Kasumi-1 (cell line): ENCODE measurements at regions not wholly inside any gene's neighbourhood (a gene's known extent, or its start where the extent isn't known, plus 50 kb on each side); places are given as distances from the start of the nearest gene placed in this dataset.
"Not testable (repeated sequence)": the region's sequence is repeated elsewhere in the genome, so short reads cannot be mapped to it uniquely, and the experiment has no call there.

Experiments
- DNase-seq, 2 experiments: peaks; one replicate each; lab custom pipeline; 2025; lab: John Stamatoyannopoulos, UW

GRCh38 chr4:129254526-129254925 lies 158.6 kb downstream of the C4orf33 start:
- no peak for DNase-seq

- no peak for DNase-seq
Measured at GRCh38 chr4:129261584-129261983, 165.6 kb downstream of the C4orf33 start.

- DNase-seq = no peak
Measured at GRCh38 chr4:129264008-129264657, 168.2 kb downstream of the C4orf33 start.

DNA sequence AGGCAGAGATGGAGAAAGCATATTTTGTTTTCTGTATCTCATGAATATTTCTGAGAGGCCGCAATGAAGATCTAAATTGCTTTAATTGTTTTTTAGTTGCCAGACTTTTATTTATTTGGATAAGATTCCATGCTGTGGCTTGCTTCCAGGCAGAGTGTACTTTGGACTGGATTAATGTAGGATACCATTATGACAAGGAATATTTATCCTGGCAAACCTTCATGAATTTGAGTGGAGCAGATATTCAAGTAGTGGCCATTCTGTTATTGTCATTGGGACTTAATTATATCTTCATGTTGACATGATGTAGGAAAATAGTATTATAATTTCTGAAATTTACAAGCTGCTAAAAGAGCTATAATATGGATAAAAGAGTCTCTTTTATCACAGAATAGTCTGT lies 182.9 kb downstream of the C4orf33 start:
- DNase-seq = no peak

GRCh38 chr4:129282293-129282692 lies 186.3 kb downstream of the C4orf33 start:
- no peak for DNase-seq

- DNase-seq = not testable (repeated sequence)
Measured at GRCh38 chr4:129292194-129292593, 196.2 kb downstream of the C4orf33 start.

GRCh38 chr4:129314781-129315180 lies 218.8 kb downstream of the C4orf33 start:
- DNase-seq = no peak

GRCh38 chr4:129322920-129323319 lies 227.0 kb downstream of the C4orf33 start:
- no peak for DNase-seq

- no peak for DNase-seq
Measured at GRCh38 chr4:129323658-129324057, 227.7 kb downstream of the C4orf33 start.

- DNase-seq = no peak
Measured at GRCh38 chr4:129326571-129327460, 230.9 kb downstream of the C4orf33 start.

DNA sequence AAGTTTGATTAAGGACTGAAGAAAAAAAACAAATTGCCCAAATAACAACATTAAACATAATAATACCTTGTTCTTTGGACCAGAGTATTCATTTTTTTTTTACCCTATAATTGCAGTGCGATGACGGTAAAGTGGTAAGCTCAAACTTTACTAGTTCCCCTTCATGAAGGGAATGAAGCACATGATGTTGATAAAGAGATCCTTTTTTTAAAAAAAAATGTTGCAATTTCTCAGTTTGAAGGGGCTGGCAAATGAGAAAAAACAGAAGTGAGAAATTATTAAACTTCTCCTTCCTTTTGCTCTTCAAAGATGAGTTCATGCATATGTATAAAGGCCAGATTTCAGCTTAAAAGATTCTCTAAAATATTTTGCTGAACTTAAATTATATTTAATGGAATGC lies 231.7 kb downstream of the C4orf33 start:
- peak; percentile 32 to 51 for DNase-seq

DNA sequence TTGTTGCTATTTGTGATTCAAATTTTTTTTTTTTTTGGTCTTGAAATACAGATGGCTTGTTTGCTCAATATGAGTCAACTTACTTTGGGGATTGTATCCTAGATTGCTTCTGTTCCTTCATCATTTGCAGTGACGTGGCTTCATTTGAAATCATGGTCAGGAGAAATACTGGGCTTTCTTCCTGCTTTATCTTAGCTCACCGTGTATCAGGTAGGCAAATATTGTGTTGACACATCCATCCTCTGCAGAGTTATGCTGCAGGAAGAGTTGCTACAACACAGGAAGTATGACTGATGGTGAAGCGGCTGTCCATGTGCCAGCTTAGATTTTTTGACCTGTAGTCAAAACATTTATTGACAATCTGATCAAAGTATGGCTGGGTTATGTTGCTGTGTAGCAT lies 232.2 kb downstream of the C4orf33 start:
- DNase-seq = no peak

DNA sequence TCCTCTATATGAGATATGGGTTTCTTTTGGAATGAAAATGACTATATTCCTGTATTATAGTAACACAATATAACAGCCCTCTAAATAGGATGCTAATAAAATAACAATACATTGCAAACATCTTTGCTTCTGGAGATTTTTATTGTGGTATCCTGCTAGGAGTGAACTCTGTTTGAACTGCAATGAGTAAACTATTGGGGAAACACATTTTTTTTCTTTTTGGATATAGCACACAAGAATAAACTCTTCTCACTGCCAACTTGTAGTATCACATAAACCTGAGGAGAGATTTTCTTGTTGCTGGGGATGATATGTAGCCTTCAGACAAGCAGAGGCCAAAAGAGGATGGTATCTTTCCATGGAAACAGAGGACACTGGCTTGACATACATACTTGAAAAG lies 238.2 kb downstream of the C4orf33 start:
- no peak for DNase-seq

GRCh38 chr4:129335276-129335675 lies 239.3 kb downstream of the C4orf33 start:
- DNase-seq = no peak

DNA sequence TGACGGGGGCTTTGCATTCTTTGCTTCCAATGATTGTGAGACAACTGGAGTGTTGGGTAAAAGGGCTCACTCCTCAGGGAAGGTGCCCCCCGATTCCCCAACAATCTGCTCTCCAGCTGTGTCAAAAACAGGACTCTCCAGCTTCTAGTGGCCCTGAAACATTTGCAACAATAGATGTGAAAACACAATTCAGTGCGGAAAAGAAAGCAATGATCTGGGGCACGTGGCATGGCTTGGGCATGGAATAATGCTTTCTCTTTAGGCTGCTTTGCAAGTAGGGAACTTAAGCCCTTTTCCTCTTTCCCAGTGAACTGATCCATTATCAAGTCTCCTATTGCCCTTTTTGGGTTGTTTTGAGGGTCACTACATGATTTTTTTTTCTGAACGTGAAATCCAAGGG lies 239.9 kb downstream of the C4orf33 start:
- DNase-seq = no peak

GRCh38 chr4:129336457-129337227 lies 240.7 kb downstream of the C4orf33 start:
- no peak for DNase-seq

DNA sequence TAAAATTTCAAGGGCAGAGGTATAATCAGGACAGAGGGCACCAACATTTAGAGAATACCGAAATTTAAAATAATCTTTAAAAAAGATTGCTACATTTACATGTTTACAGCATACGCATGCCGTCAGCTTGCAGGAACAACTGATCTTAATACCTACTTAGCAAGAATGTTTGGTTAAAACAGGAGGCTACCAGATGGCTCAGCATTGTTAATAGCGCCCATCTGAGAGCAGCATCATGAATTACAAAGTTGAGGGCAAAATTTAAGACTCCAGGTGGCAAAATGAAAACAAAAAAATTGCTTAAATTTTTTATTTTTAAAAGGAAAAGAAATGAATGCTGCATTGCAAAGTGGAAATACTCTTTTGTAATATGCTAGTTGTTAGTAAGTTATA lies 241.3 kb downstream of the C4orf33 start:
- DNase-seq = no peak

- DNase-seq = peak; percentile 83 to 84
Measured at GRCh38 chr4:129342819-129343408, 247.0 kb downstream of the C4orf33 start.

DNA sequence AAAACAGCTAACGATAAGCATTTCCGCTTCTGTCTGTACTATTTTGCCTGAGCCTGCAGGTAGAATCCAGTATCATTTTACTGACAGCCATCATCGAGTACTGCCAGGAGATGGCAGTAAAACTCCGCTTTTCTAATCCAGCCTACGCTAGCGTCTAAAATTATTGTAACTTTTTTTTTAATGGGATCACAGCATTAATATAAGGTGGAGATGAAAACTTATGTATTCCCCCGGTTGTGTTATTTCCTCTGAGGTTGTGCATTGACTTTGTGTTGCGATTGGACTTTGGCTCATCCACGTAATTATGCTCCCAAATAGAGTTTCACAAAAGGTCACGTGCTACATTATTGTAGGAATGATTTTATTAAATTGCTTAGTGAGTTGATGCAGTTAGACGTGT lies 248.1 kb downstream of the C4orf33 start:
- peak; percentile 70 to 77 for DNase-seq

GRCh38 chr4:129345609-129346008 lies 249.7 kb downstream of the C4orf33 start:
- peak in 1 of 2 experiments; percentile 18 for DNase-seq

GRCh38 chr4:129346036-129346435 lies 250.1 kb downstream of the C4orf33 start:
- no peak for DNase-seq

DNA sequence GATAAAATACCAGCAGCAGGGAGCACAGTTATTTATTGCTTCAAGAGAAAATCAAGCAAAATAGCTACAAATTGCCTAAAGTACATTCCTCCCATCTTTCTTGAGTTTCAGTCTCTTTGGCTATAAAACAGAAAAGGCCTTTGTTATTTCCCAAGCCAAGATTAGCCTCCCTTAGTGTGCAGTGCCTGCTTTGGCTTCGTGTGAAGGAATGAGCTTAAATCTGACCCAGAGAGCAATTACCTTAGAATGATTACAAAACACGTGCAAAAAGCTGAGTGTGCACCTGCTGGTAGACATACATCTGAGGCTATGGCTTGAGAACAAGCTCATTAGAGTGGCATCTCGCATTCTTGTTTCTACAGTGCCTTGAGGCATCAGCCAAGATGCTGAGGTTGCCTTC lies 250.8 kb downstream of the C4orf33 start:
- DNase-seq = no peak
